ENCODE measurements at regions not wholly inside any gene's neighbourhood (a gene's known extent, or its start where the extent isn't known, plus 50 kb on each side); places are given as distances from the start of the nearest gene placed in this dataset.
"Not testable (repeated sequence)": the region's sequence is repeated elsewhere in the genome, so short reads cannot be mapped to it uniquely, and the experiment has no call there.

DNA sequence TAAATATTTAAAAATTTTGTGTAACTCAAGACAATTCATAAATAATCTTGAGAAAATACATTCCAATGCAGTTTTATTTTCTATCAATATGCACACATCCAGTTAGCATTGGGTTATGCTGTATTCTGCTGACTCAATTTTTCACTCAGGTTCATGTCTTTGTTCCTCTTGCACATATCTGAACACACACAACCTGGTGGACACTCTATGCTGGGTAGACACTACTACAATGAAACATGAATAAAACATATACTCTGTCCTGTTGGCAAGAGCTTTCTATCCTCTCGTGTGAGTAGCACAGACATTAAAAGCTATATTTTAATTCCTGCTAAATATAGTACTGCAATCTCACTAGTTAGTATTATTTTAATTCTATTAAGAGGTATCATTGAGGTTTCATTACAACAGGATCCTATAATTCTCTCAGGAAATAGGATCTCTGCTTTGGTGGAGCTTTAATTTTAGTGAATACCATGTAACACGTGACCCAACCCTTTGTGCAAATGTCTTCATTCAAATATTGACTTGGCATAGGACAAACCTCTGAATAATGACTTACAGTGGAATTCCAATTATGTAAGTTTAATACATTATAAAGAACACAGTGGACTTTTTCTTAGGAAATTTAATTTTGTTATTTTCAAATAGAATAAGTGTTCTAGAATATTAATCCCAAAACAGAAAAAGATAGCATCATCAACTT is 342.3 kb upstream of the TMEFF2 start:
- Histone ChIP-seq H3K79me2 (ENCODE audit: control insufficient read depth, insufficient read depth, low read length, poor library complexity) (no peaks in the 10 kb centered on the region), H2AK5ac (ENCODE audit: low read length) (no peak overlapping the region), H3K14ac (ENCODE audit: low read length) (no peak overlapping the region), H2BK12ac (ENCODE audit: low read length) (no peak overlapping the region), H3K79me1 (ENCODE audit: low read length) (no peaks in the 10 kb centered on the region), H3K27ac (ENCODE audit: low read depth, low read length) (no peak overlapping the region), H4K12ac (ENCODE audit: low read depth, low read length) (no peak overlapping the region), H2AFZ (ENCODE audit: insufficient read depth, low read length, poor library complexity) (no peak overlapping the region), H3K9ac (ENCODE audit: low read length) (no peak overlapping the region), H3K36me3 (ENCODE audit: control insufficient read depth in 1 of 2, insufficient read depth in 2 of 2, low read length in 2 of 2) (no peaks in the 10 kb centered on the region), H3K4me2 (ENCODE audit: low read length) (no peak overlapping the region), H3K27me3 (ENCODE audit: insufficient read depth, low read length) (no peaks in the 10 kb centered on the region), H3K4me1 (ENCODE audit: control insufficient read depth in 1 of 2, insufficient read depth in 2 of 2, low read length in 2 of 2) (no peaks in the 10 kb centered on the region), H3K23ac (ENCODE audit: low read length) (no peak overlapping the region), H4K8ac (ENCODE audit: low read depth, low read length) (no peak overlapping the region), H3K9me3 (ENCODE audit: insufficient read depth, low read depth, low read length) (no peaks in the 10 kb centered on the region), H2BK120ac (ENCODE audit: insufficient read depth, low read length, poor library complexity) (no peak overlapping the region), H4K91ac (ENCODE audit: low read depth, low read length) (no peak overlapping the region), H2BK5ac (ENCODE audit: low read depth, low read length, poor library complexity) (no peak overlapping the region), H3K4ac (ENCODE audit: low read depth, low read length) (no peak overlapping the region), H3K4me3 (ENCODE audit: low read depth, low read length) (no peak overlapping the region), H3K18ac (ENCODE audit: low read length) (no peak overlapping the region)
- no CpG with 5 or more reads among the region's 2 CpGs for WGBS (ENCODE audit: extremely low coverage, insufficient coverage, insufficient read length)
- no peak for DNase-seq

DNA sequence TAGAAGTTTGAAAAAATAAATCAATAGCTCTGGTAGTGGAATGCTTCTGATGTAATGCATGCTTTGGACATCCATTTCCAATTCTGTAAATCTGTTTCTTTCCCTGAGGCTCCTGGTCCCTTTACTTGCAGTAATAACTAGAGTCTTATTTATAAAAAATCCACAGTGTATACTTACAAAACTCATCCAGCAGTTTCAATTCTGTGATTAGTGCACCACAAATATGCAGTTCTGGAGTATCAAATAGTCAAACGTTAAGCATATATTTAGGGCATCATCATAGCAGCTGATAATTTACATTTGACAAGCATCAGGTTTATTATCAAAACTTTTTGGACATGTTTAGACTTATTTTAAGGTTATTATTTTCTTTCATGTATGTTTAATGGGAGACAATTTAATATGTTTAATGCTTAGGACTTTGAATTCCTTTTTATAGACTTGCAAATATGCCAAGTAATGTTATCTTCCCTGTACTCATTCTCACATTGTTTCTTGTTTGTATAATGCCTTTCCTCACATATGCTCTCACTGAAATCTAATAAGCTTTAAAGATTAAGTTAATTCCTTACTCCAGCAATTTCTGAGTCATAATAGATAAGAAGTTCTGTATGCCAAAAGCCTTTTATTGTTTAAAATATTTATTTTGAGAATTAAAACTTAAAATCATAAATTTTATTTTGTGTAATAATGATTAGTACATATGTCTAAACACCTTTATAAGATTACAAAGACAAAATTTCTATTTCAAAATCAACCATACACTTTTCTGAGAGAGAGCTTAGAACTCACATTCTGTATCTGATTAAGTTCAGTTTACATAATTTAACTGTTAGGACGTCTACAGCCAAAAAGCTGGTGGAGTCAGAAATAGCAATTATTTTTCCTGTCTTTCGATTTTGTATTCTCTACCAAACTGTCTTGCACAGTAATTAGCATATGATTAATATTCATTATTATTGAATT is 341.5 kb upstream of the TMEFF2 start:
- DNase-seq: no peak
- Histone ChIP-seq H3K4me1 (ENCODE audit: control insufficient read depth in 1 of 2, insufficient read depth in 2 of 2, low read length in 2 of 2) (no peaks in the 10 kb centered on the region), H3K36me3 (ENCODE audit: control insufficient read depth in 1 of 2, insufficient read depth in 2 of 2, low read length in 2 of 2) (no peaks in the 10 kb centered on the region), H3K23ac (ENCODE audit: low read length) (no peak overlapping the region), H2BK5ac (ENCODE audit: low read depth, low read length, poor library complexity) (no peak overlapping the region), H3K4me2 (ENCODE audit: low read length) (no peak overlapping the region), H3K9ac (ENCODE audit: low read length) (no peak overlapping the region), H3K14ac (ENCODE audit: low read length) (no peak overlapping the region), H4K8ac (ENCODE audit: low read depth, low read length) (no peak overlapping the region), H3K27me3 (ENCODE audit: insufficient read depth, low read length) (no peaks in the 10 kb centered on the region), H4K12ac (ENCODE audit: low read depth, low read length) (no peak overlapping the region), H3K18ac (ENCODE audit: low read length) (no peak overlapping the region), H3K4ac (ENCODE audit: low read depth, low read length) (no peak overlapping the region), H3K4me3 (ENCODE audit: low read depth, low read length) (no peak overlapping the region), H2AK5ac (ENCODE audit: low read length) (no peak overlapping the region), H3K79me1 (ENCODE audit: low read length) (no peaks in the 10 kb centered on the region), H2BK12ac (ENCODE audit: low read length) (no peak overlapping the region), H2AFZ (ENCODE audit: insufficient read depth, low read length, poor library complexity) (no peak overlapping the region), H2BK120ac (ENCODE audit: insufficient read depth, low read length, poor library complexity) (no peak overlapping the region), H3K9me3 (ENCODE audit: insufficient read depth, low read depth, low read length) (no peaks in the 10 kb centered on the region), H3K79me2 (ENCODE audit: control insufficient read depth, insufficient read depth, low read length, poor library complexity) (no peaks in the 10 kb centered on the region), H4K91ac (ENCODE audit: low read depth, low read length) (no peak overlapping the region), H3K27ac (ENCODE audit: low read depth, low read length) (no peak overlapping the region)
- no CpG with 5 or more reads among the region's 3 CpGs for WGBS (ENCODE audit: extremely low coverage, insufficient coverage, insufficient read length)

DNA sequence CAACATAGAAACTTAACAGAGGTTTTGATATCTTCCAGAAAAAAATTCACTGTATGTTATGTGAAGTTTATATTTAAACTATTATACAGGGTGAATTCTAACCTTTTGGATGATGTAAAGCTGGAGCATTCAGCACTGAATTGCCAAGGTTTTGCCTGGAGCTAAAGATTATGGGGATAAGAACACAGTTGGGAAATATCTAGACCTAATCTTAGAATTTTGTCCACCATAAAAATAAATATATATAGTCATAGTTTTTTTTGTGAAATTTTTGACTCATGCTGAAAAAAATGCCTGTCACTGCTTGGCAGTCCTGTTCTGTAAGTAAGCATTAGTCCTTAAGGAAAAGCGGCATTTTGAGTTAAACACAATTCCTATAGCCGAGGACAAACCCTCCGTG is 339.3 kb upstream of the TMEFF2 start:
- H3K4ac ChIP-seq (ENCODE audit: low read depth, low read length): no peak overlapping the region
- H3K4me3 ChIP-seq (ENCODE audit: low read depth, low read length): no peak overlapping the region
- H2AK5ac ChIP-seq (ENCODE audit: low read length): no peak overlapping the region
- no peak overlapping the region for H2BK120ac ChIP-seq (ENCODE audit: insufficient read depth, low read length, poor library complexity)
- no peak overlapping the region for H2AFZ ChIP-seq (ENCODE audit: insufficient read depth, low read length, poor library complexity)
- H4K12ac ChIP-seq (ENCODE audit: low read depth, low read length): no peak overlapping the region
- peak; percentile 47 to 99 for DNase-seq
- no peak overlapping the region for H3K9ac ChIP-seq (ENCODE audit: low read length)
- H3K27me3 ChIP-seq (ENCODE audit: insufficient read depth, low read length): no peaks in the 10 kb centered on the region
- no peak overlapping the region for H3K4me2 ChIP-seq (ENCODE audit: low read length)
- H3K14ac ChIP-seq (ENCODE audit: low read length): no peak overlapping the region
- H3K27ac ChIP-seq (ENCODE audit: low read depth, low read length): no peak overlapping the region
- no CpG with 5 or more reads among the region's 3 CpGs for WGBS (ENCODE audit: extremely low coverage, insufficient coverage, insufficient read length)
- no peaks in the 10 kb centered on the region for H3K36me3 ChIP-seq (ENCODE audit: control insufficient read depth in 1 of 2, insufficient read depth in 2 of 2, low read length in 2 of 2)
- no peak overlapping the region for H3K18ac ChIP-seq (ENCODE audit: low read length)
- H4K8ac ChIP-seq (ENCODE audit: low read depth, low read length): no peak overlapping the region
- H2BK12ac ChIP-seq (ENCODE audit: low read length): no peak overlapping the region
- H3K79me1 ChIP-seq (ENCODE audit: low read length): no peaks in the 10 kb centered on the region
- H3K9me3 ChIP-seq (ENCODE audit: insufficient read depth, low read depth, low read length): no peaks in the 10 kb centered on the region
- no peak overlapping the region for H4K91ac ChIP-seq (ENCODE audit: low read depth, low read length)
- H3K4me1 ChIP-seq (ENCODE audit: control insufficient read depth in 1 of 2, insufficient read depth in 2 of 2, low read length in 2 of 2): no peaks in the 10 kb centered on the region
- no peak overlapping the region for H2BK5ac ChIP-seq (ENCODE audit: low read depth, low read length, poor library complexity)
- no peak overlapping the region for H3K23ac ChIP-seq (ENCODE audit: low read length)
- no peaks in the 10 kb centered on the region for H3K79me2 ChIP-seq (ENCODE audit: control insufficient read depth, insufficient read depth, low read length, poor library complexity)

DNA sequence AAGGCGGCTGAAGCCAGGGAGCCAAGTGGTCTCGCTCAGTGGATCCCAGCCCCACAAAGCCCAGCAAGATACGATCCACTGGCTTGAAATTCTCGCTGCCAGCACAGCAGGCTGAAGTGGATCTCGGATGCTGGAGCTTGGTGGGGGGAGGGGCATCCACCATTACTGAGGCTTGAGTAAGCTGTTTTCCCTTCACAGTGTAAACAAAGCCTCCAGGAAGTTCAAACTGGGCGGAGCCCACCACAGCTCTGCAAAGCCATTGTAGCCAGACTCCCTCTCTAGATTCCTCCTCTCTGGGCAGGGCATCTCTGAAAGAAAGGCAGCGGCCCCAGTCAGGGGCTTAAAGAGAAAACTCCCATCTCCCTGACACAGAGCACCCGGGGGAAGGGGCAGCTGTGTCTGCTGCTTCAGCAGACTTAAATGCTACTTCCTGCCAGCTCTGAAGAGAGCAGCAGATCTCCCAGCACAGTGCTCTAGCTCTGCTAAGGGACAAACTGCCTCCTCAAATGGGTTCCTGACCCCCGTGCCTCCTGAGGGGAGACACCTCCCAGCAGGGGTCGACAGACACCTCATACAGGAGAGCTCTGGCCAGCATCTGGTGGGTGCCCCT is 330.0 kb upstream of the TMEFF2 start:
- not testable (repeated sequence) for H3K4me1 ChIP-seq (ENCODE audit: control insufficient read depth in 1 of 2, insufficient read depth in 2 of 2, low read length in 2 of 2); H4K91ac ChIP-seq (ENCODE audit: low read depth, low read length); H3K27me3 ChIP-seq (ENCODE audit: insufficient read depth, low read length); H2BK5ac ChIP-seq (ENCODE audit: low read depth, low read length, poor library complexity); H3K27ac ChIP-seq (ENCODE audit: low read depth, low read length); DNase-seq; H2BK12ac ChIP-seq (ENCODE audit: low read length); H3K4ac ChIP-seq (ENCODE audit: low read depth, low read length); H3K14ac ChIP-seq (ENCODE audit: low read length); H3K18ac ChIP-seq (ENCODE audit: low read length); H4K8ac ChIP-seq (ENCODE audit: low read depth, low read length); H3K9me3 ChIP-seq (ENCODE audit: insufficient read depth, low read depth, low read length); H3K4me3 ChIP-seq (ENCODE audit: low read depth, low read length); H2BK120ac ChIP-seq (ENCODE audit: insufficient read depth, low read length, poor library complexity); H2AFZ ChIP-seq (ENCODE audit: insufficient read depth, low read length, poor library complexity); H3K9ac ChIP-seq (ENCODE audit: low read length); H3K4me2 ChIP-seq (ENCODE audit: low read length); H3K79me1 ChIP-seq (ENCODE audit: low read length); H3K23ac ChIP-seq (ENCODE audit: low read length); H3K79me2 ChIP-seq (ENCODE audit: control insufficient read depth, insufficient read depth, low read length, poor library complexity); H3K36me3 ChIP-seq (ENCODE audit: control insufficient read depth in 1 of 2, insufficient read depth in 2 of 2, low read length in 2 of 2); H2AK5ac ChIP-seq (ENCODE audit: low read length)
- no CpG with 5 or more reads among the region's 10 CpGs for WGBS (ENCODE audit: extremely low coverage, insufficient coverage, insufficient read length)
- peak overlapping the region; percentile 30 for H4K12ac ChIP-seq (ENCODE audit: low read depth, low read length)

All from trophoblast cell (in vitro differentiated cells and primary cell).